RWPE1 (cell line): ENCODE measurements at regions not wholly inside any gene's neighbourhood (a gene's known extent, or its start where the extent isn't known, plus 50 kb on each side); places are given as distances from the start of the nearest gene placed in this dataset.

ENCODE experiments used
- CTCF ChIA-PET: fragments of 350-600 bp; sonication (Branson Sonifier 250); formaldehyde crosslinking; extraction: SDS; loops from one replicate; lab custom pipeline; 2021; lab: Yijun Ruan, JAX
- POLR2A ChIA-PET: fragments of 400-600 bp; formaldehyde crosslinking; extraction: SDS; loops from one replicate; lab custom pipeline; 2020; ENCODE audit warnings: antibody characterized with exemption; ENCODE audit not compliant: low non-redundant PET; lab: Yijun Ruan, JAX
- DNase-seq: peaks from one replicate; pipeline ENCODE4 v3.0.0; 2012; ENCODE audit warnings: low spot score
- H3K27ac ChIP-seq: fragments of 450-650 bp; 2 replicates; pipeline ENCODE4 v1.5.1; 2017
- CTCF ChIP-seq: fragments of 450-650 bp; conservative IDR thresholded peaks from 2 replicates; pipeline ENCODE4 v1.5.1; 2017; ENCODE audit warnings: low read depth, mild to moderate bottlenecking

GRCh38 chr9:103514767-103515166, 519.6 kb downstream of the CYLC2 start:
- no peak for DNase-seq
- TF ChIP-seq CTCF: no peak
- no peak overlapping the region for H3K27ac ChIP-seq
- ChIA-PET POLR2A (no interaction called here), CTCF (interaction anchor here (0.7 kb wide), 1 partner anchor 75 kb away, joined by 3 read pairs; no protein-coding TSS in a partner anchor)

DNA sequence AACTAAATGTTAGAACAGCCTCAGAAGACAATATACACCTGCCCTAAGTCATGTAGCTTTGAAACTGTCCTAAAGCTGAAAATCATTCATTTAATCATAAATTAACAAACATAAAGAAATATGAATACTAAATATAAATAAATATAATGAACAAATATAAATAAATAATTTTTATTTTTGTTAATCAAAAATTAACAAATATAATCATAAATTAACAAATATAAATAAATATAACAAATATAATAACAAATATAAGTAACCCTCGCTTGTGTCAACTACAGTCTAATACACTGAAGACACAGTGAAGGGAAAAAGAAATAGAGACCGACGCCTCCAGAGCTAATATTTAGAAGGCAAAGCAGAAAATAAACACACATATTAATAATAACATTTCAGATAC, 527.3 kb downstream of the CYLC2 start:
- no peak for TF ChIP-seq CTCF
- ChIA-PET CTCF (interaction anchor here (0.9 kb wide), 1 partner anchor 109 kb away, joined by 3 read pairs; no protein-coding TSS in a partner anchor), POLR2A (no interaction called here)
- H3K27ac ChIP-seq: no peak overlapping the region
- no peak for DNase-seq

- no peak overlapping the region for H3K27ac ChIP-seq
- no peak for DNase-seq
- TF ChIP-seq CTCF: no peak
- ChIA-PET POLR2A (no interaction called here), CTCF (no interaction called here)
Observed at GRCh38 chr9:103530934-103531333, 535.8 kb downstream of the CYLC2 start.

DNA sequence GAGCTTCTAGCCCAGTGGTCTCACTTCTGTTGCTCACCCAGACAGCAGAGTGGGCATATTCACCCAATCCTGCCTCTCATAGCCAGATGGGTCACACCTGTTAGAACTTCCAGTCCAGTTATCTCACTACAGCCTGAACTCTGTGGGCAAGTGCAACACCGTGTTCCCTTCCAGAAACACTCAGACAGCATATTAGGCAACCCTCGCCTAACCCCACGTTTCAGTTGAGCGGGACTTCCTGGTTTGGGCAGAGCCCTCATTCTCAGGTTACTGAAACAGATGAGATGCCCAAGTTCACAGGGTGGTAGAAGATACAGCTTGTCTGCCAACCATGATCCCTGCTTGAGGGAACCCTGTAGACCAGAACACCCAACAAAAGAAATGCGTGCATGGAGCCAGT, 538.2 kb downstream of the CYLC2 start:
- CTCF ChIA-PET: no interaction called here
- H3K27ac ChIP-seq: no peak overlapping the region
- no peak for TF ChIP-seq CTCF
- no peak for DNase-seq
- POLR2A ChIA-PET: no interaction called here

DNA sequence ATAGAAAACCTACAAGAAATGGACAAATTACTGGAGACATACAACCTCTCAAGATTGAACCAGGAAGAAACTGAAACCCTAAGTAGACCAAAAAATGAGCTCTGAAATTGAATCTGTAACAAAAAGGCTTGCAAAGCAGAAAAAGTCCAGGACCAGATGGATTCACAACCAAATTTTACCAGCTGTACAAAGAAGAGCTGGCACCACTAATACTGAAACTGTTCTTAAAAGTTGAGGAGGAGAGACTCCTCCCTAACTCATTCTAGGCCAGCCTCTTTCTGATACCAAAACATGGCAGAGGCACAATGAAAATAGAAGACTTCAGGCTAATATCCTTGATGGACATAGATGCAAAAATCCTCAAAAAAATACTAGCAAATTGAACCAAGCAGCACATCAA, 542.3 kb downstream of the CYLC2 start:
- no peak for DNase-seq
- no peak for TF ChIP-seq CTCF
- POLR2A ChIA-PET: no interaction called here
- H3K27ac ChIP-seq: no peak overlapping the region
- CTCF ChIA-PET: interaction anchor here (0.6 kb wide), 1 partner anchor 11 kb away, joined by 3 read pairs; no protein-coding TSS in a partner anchor

DNA sequence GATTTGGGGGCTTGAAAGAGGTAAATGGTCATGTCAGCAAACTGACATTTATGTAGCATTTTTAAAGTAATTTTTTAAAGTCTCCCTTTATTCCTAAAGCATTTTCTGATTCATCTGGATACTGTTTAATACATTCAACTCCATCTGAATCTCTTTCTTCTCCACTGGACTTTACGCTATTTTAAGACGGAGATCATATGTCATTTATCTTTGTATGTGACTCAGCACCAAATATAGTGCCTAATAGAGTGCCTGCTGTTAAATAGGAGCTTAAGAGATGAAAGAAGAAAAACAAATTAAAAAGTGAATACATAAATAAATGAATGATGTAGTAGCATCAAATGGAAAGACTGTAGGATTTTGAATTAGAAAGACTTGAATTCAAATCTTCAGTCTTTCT, 548.8 kb upstream of the SMC2 start:
- POLR2A ChIA-PET: no interaction called here
- CTCF ChIA-PET: interaction anchor here (1.2 kb wide), 1 partner anchor 10 kb away, joined by 6 read pairs; no protein-coding TSS in a partner anchor
- TF ChIP-seq CTCF: no peak
- H3K27ac ChIP-seq: no peak overlapping the region
- no peak for DNase-seq
